ENCODE measurements at regions not wholly inside any gene's neighbourhood (a gene's known extent, or its start where the extent isn't known, plus 50 kb on each side); places are given as distances from the start of the nearest gene placed in this dataset.
A peak's percentile ranks its signal among the peaks of the same experiment; 100 is the strongest.
"Not testable (repeated sequence)": the region's sequence is repeated elsewhere in the genome, so short reads cannot be mapped to it uniquely, and the experiment has no call there.

GRCh38 chr7:65558584-65558983 lies 184.9 kb downstream of the ZNF92 start:
- H3K4me1 ChIP-seq (replicated peaks in 1 of 2; ENCODE audit: control insufficient read depth in 2 of 2, insufficient read depth in 2 of 2, low read length in 2 of 2); H3K4me3 ChIP-seq; H3K9me3 ChIP-seq (replicated peaks; ENCODE audit: control insufficient read depth, insufficient read depth, low read depth, low read length); H3K27me3 ChIP-seq (ENCODE audit: control insufficient read depth in 2 of 2, insufficient read depth in 2 of 2, low read length in 2 of 2); H3K9ac ChIP-seq (ENCODE audit: insufficient read depth in 1 of 2, low read depth in 2 of 2, low read length in 2 of 2); intact Hi-C loops (cut with micrococcal nuclease); H3K4me2 ChIP-seq (ENCODE audit: insufficient read depth, low read length); H3K79me2 ChIP-seq (ENCODE audit: control insufficient read depth, insufficient read depth, low read length); BruUV-seq (replicated peaks); FAIRE-seq; CTCF ChIA-PET (ENCODE audit: low intra/inter-chr PET ratio); POLR2A ChIA-PET; H3K9me1 ChIP-seq (ENCODE audit: control insufficient read depth, insufficient read depth, low read length); H3K36me3 ChIP-seq (ENCODE audit: control insufficient read depth, insufficient read depth, low read length); H4K20me1 ChIP-seq (replicated peaks; ENCODE audit: control insufficient read depth, insufficient read depth, low read length); H3K27ac ChIP-seq (ENCODE audit: extremely low read depth, low read depth, low read length); TF ChIP-seq ATF1 (CRISPR knock-in tag; IDR thresholded peaks at IDR 0.05); TOE1 (CRISPR knock-in tag; IDR thresholded peaks at IDR 0.05; ENCODE audit: borderline replicate concordance, low read depth): not testable (repeated sequence)
- ATAC-seq (peak; percentile 88), DNase-seq (ENCODE audit: extremely low read depth in 1 of 4, low spot score in 3 of 4) (peak in 1 of 4 experiments; percentile 90)
- in situ Hi-C loops (cut with MboI): loop anchor here (5.0 kb wide), 1 partner anchor 421 kb away; no protein-coding TSS in a partner anchor
- WGBS (ENCODE audit: insufficient coverage, low coverage, missing lambda C conversion rate): 4% methylated on average over 3 of the region's 4 CpGs
- H2AFZ ChIP-seq (ENCODE audit: low read depth, low read length): peak overlapping the region; percentile 24; the same call in 1 of the 2 replicates
- TF ChIP-seq ATF1 (tag; IDR thresholded peaks at IDR 0.05) (peak; percentile 78), ATF4 (CRISPR knock-in tag; IDR thresholded peaks at IDR 0.05) (peak; percentile 64; the same call in 1 of the 2 replicates), ZBTB11 (CRISPR knock-in tag; IDR thresholded peaks at IDR 0.05) (0 out of 6 replicates have a peak, but pooled peaks of 1 of the 3 experiments have one; percentile 21), GATA2 (CRISPR knock-in tag; IDR thresholded peaks at IDR 0.05) (0 out of 2 replicates have a peak, but pooled peaks have one; percentile 14), AFF1 (IDR thresholded peaks at IDR 0.05; ENCODE audit: low read depth in 1 of 2, partially characterized antibody in 2 of 2) (peak; percentile 32 to 77), NCOR1 (IDR thresholded peaks at IDR 0.05) (peak; percentile 74), PKNOX1 (IDR thresholded peaks at IDR 0.05) (peak; percentile 60), CREM (IDR thresholded peaks at IDR 0.05; ENCODE audit: low read depth) (peak; percentile 74), NFE2 (IDR thresholded peaks at IDR 0.05; ENCODE audit: low read depth) (0 out of 2 replicates have a peak, but pooled peaks have one; percentile 47), TAL1 (IDR thresholded peaks at IDR 0.05) (peak; percentile 64), TOE1 (IDR thresholded peaks at IDR 0.05; ENCODE audit: borderline replicate concordance) (peak; percentile 61; the same call in 1 of the 2 replicates)

Measured in K562 (cell line).